GM23248 (cell line): ENCODE measurements at regions not wholly inside any gene's neighbourhood (a gene's known extent, or its start where the extent isn't known, plus 50 kb on each side); places are given as distances from the start of the nearest gene placed in this dataset.
A peak's percentile ranks its signal among the peaks of the same experiment; 100 is the strongest.

Source experiments
- DNase-seq: peaks from one replicate; pipeline ENCODE4 v3.0.0-alpha.2; 2015
- H2AFZ ChIP-seq: fragments of 200-600 bp; sonication (generic); 2 replicates; pipeline ENCODE4 v1.6.1; 2016; ENCODE audit warnings: antibody characterized with exemption
- H3F3A ChIP-seq: fragments of 200-600 bp; sonication (generic); 2 replicates; pipeline ENCODE4 v1.6.1; 2016; ENCODE audit warnings: mild to moderate bottlenecking, antibody characterized with exemption, mixed run types; ENCODE audit not compliant: insufficient read depth
- H3K27ac ChIP-seq: fragments of 200-600 bp; sonication (generic); 2 replicates; pipeline ENCODE4 v1.5.1; 2016; ENCODE audit warnings: mild to moderate bottlenecking
- H3K27me3 ChIP-seq: fragments of 200-600 bp; sonication (generic); replicated peaks from 2 replicates; pipeline ENCODE4 v1.6.1; 2016; ENCODE audit warnings: mild to moderate bottlenecking; ENCODE audit not compliant: insufficient read depth
- H3K36me3 ChIP-seq: fragments of 200-600 bp; sonication (generic); 2 replicates; pipeline ENCODE4 v1.6.1; 2016; ENCODE audit warnings: low read depth, mild to moderate bottlenecking
- H3K4me1 ChIP-seq: fragments of 200-600 bp; sonication (generic); 2 replicates; pipeline ENCODE4 v1.6.1; 2016; ENCODE audit warnings: mild to moderate bottlenecking; ENCODE audit not compliant: insufficient read depth
- H3K4me2 ChIP-seq: fragments of 200-600 bp; sonication (generic); one replicate; pipeline ENCODE4 v1.6.1; 2016; ENCODE audit warnings: mild to moderate bottlenecking; ENCODE audit not compliant: unreplicated experiment
- H3K4me3 ChIP-seq: fragments of 200-600 bp; sonication (generic); 2 replicates; pipeline ENCODE4 v1.5.1; 2016; ENCODE audit warnings: mild to moderate bottlenecking
- H3K79me2 ChIP-seq: fragments of 200-600 bp; sonication (generic); 2 replicates; pipeline ENCODE4 v1.6.1; 2016; ENCODE audit warnings: mild to moderate bottlenecking; ENCODE audit not compliant: insufficient read depth
- H3K9ac ChIP-seq: fragments of 200-600 bp; sonication (generic); 2 replicates; pipeline ENCODE4 v1.6.1; 2016; ENCODE audit warnings: mild to moderate bottlenecking
- H3K9me2 ChIP-seq: fragments of 200-600 bp; sonication (generic); 2 replicates; pipeline ENCODE4 v1.6.1; 2016; ENCODE audit warnings: mixed run types, mild to moderate bottlenecking, moderate library complexity; ENCODE audit not compliant: insufficient read depth
- H3K9me3 ChIP-seq: fragments of 200-600 bp; sonication (generic); one replicate; pipeline ENCODE4 v1.6.1; 2017; ENCODE audit warnings: low read depth
- H4K20me1 ChIP-seq: fragments of 200-600 bp; sonication (generic); 2 replicates; pipeline ENCODE4 v1.6.0; 2016; ENCODE audit not compliant: insufficient read depth
- EZH2 ChIP-seq: fragments of 200-600 bp; sonication (generic); IDR thresholded peaks from 2 replicates; pipeline ENCODE4 v1.6.1; 2018; ENCODE audit warnings: antibody characterized with exemption, mild to moderate bottlenecking; ENCODE audit not compliant: insufficient read depth, poor library complexity, severe bottlenecking
- EZH2phosphoT487 ChIP-seq: fragments of 200-600 bp; sonication (generic); IDR thresholded peaks from 2 replicates; pipeline ENCODE4 v1.6.1; 2018; ENCODE audit warnings: antibody characterized with exemption, moderate library complexity, mild to moderate bottlenecking, low read depth; ENCODE audit not compliant: insufficient read depth
- WGBS, 2 experiments: methylation state at CpG; one replicate each; pipeline ENCODE4 v1.1.6; 2015 to 2017; ENCODE audit warnings: low lambda C conversion rate in 2 of 2, low coverage in 1 of 2; ENCODE audit errors: missing lambda C conversion rate in 2 of 2; 5-methylcytosine and 5-hydroxymethylcytosine counted together
- in situ Hi-C: fragments of 300-500 bp; cut with MboI; formaldehyde crosslinking; loops from 2 replicates; pipeline ENCODE4 v1.15.0; 2020

GRCh38 chr16:82350560-82350959, 180.5 kb upstream of the MPHOSPH6 start:
- Histone ChIP-seq H3K36me3 (no peaks in the 10 kb centered on the region), H3K9me3 (no peaks in the 10 kb centered on the region), H3K27me3 (no peaks in the 10 kb centered on the region), H3K4me3 (no peak overlapping the region), H3K9me2 (no peaks in the 10 kb centered on the region), H3K79me2 (no peaks in the 10 kb centered on the region), H2AFZ (no peak overlapping the region), H4K20me1 (no peaks in the 10 kb centered on the region), H3K4me1 (no peaks in the 10 kb centered on the region), H3K27ac (no peak overlapping the region), H3K4me2 (no peak overlapping the region), H3K9ac (no peak overlapping the region), H3F3A (no peaks in the 10 kb centered on the region)
- 45 to 49% methylated on average over 2 of the region's 2 CpGs for whole genome bisulfite sequencing, 2 experiments
- DNase-seq: no peak
- in situ Hi-C loops: no loop called here
- TF ChIP-seq EZH2phosphoT487 (no peak), EZH2 (no peak)

DNA sequence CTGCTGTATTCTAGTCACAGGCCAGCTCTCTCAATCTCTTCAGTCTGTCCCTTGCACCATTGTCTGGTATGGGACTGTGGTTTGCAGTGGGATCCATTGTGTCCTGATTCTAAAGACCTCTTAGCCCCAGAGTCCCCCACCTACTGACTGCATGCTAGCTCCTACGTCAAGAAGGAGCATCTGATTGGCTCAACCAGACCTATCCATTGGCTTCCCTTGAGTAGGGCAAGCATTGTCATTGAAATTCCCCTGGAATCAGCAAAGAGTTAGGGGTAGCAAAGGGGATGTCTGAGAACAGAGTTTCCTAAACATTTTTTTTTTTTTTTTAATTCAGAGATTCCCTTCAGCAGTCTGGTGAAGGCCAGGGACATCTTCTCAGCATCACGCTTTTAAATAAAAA, 175.3 kb upstream of the MPHOSPH6 start:
- TF ChIP-seq EZH2phosphoT487 (no peak), EZH2 (no peak)
- no peaks in the 10 kb centered on the region for H3K9me3 ChIP-seq
- H3K27ac ChIP-seq: no peak overlapping the region
- no peak overlapping the region for H3K9ac ChIP-seq
- H3K27me3 ChIP-seq: no peaks in the 10 kb centered on the region
- no peaks in the 10 kb centered on the region for H3K36me3 ChIP-seq
- no peaks in the 10 kb centered on the region for H3K4me1 ChIP-seq
- no peak overlapping the region for H3K4me2 ChIP-seq
- WGBS, 2 experiments: 30 to 35% methylated on average over 2 of the region's 2 CpGs
- no peaks in the 10 kb centered on the region for H3F3A ChIP-seq
- DNase-seq: no peak
- in situ Hi-C loops: no loop called here
- no peaks in the 10 kb centered on the region for H3K79me2 ChIP-seq
- H3K4me3 ChIP-seq: no peak overlapping the region
- no peak overlapping the region for H2AFZ ChIP-seq
- no peaks in the 10 kb centered on the region for H3K9me2 ChIP-seq
- no peaks in the 10 kb centered on the region for H4K20me1 ChIP-seq

- Histone ChIP-seq H3K27ac (no peak overlapping the region), H3K4me3 (no peak overlapping the region), H3K9ac (no peak overlapping the region), H2AFZ (no peak overlapping the region), H3K27me3 (no peaks in the 10 kb centered on the region), H3F3A (no peaks in the 10 kb centered on the region), H3K36me3 (no peaks in the 10 kb centered on the region), H3K4me1 (no peaks in the 10 kb centered on the region), H3K9me2 (no peaks in the 10 kb centered on the region), H3K9me3 (no peaks in the 10 kb centered on the region), H3K79me2 (no peaks in the 10 kb centered on the region), H4K20me1 (no peaks in the 10 kb centered on the region), H3K4me2 (no peak overlapping the region)
- WGBS, 2 experiments: 33 to 39% methylated on average over 4 of the region's 4 CpGs
- peak; percentile 24 for DNase-seq
- in situ Hi-C loops: no loop called here
- TF ChIP-seq EZH2phosphoT487 (no peak), EZH2 (no peak)
Measured at GRCh38 chr16:82344157-82344556, 174.1 kb upstream of the MPHOSPH6 start.

- no peak overlapping the region for H3K4me2 ChIP-seq
- no peaks in the 10 kb centered on the region for H3K4me1 ChIP-seq
- no peaks in the 10 kb centered on the region for H3K27me3 ChIP-seq
- no peak overlapping the region for H3K9ac ChIP-seq
- H3K27ac ChIP-seq: no peak overlapping the region
- H3K4me3 ChIP-seq: no peak overlapping the region
- H3K9me3 ChIP-seq: no peaks in the 10 kb centered on the region
- no peaks in the 10 kb centered on the region for H3F3A ChIP-seq
- H3K36me3 ChIP-seq: no peaks in the 10 kb centered on the region
- H3K79me2 ChIP-seq: no peaks in the 10 kb centered on the region
- no peak for DNase-seq
- 37 to 41% methylated on average over 4 of the region's 4 CpGs for WGBS, 2 experiments
- in situ Hi-C loops: no loop called here
- H4K20me1 ChIP-seq: no peaks in the 10 kb centered on the region
- TF ChIP-seq EZH2: no peak
- H3K9me2 ChIP-seq: no peaks in the 10 kb centered on the region
- no peak overlapping the region for H2AFZ ChIP-seq
Measured at GRCh38 chr16:82341146-82341669, 171.2 kb upstream of the MPHOSPH6 start.

GRCh38 chr16:82340531-82340930, 170.5 kb upstream of the MPHOSPH6 start:
- Histone ChIP-seq H3F3A (no peaks in the 10 kb centered on the region), H4K20me1 (no peaks in the 10 kb centered on the region), H3K9me2 (no peaks in the 10 kb centered on the region), H3K27ac (no peak overlapping the region), H3K36me3 (no peaks in the 10 kb centered on the region), H3K27me3 (no peaks in the 10 kb centered on the region), H3K9ac (no peak overlapping the region), H3K79me2 (no peaks in the 10 kb centered on the region), H3K4me2 (no peak overlapping the region), H3K4me1 (no peaks in the 10 kb centered on the region), H3K4me3 (no peak overlapping the region), H2AFZ (no peak overlapping the region), H3K9me3 (no peaks in the 10 kb centered on the region)
- no peak for TF ChIP-seq EZH2
- in situ Hi-C loops: no loop called here
- 34 to 53% methylated on average over 4 of the region's 4 CpGs for WGBS, 2 experiments
- DNase-seq: no peak
